NAMALWA (cell line): ENCODE measurements at regions not wholly inside any gene's neighbourhood (a gene's known extent, or its start where the extent isn't known, plus 50 kb on each side); places are given as distances from the start of the nearest gene placed in this dataset.
"Not testable (repeated sequence)": the region's sequence is repeated elsewhere in the genome, so short reads cannot be mapped to it uniquely, and the experiment has no call there.

Experiments
- DNase-seq: peaks from one replicate; pipeline ENCODE4 v3.0.0-alpha.2; 2015; ENCODE audit warnings: low spot score

- no peak for DNase-seq
These were observed 307.2 kb downstream of the HHIPL2 start for GRCh38 chr1:222240536-222241181.

GRCh38 chr1:222239130-222239529 lies 308.8 kb downstream of the HHIPL2 start:
- DNase-seq: no peak

GRCh38 chr1:222234351-222234750 lies 313.6 kb downstream of the HHIPL2 start:
- DNase-seq: no peak

GRCh38 chr1:222233444-222234158 lies 314.3 kb downstream of the HHIPL2 start:
- DNase-seq: no peak

- DNase-seq: no peak
These were observed 315.1 kb downstream of the HHIPL2 start for GRCh38 chr1:222232842-222233241.

- DNase-seq: no peak
These were observed 318.1 kb downstream of the HHIPL2 start for GRCh38 chr1:222229672-222230312.

- no peak for DNase-seq
These were observed 322.6 kb downstream of the HHIPL2 start for GRCh38 chr1:222225316-222225691.

GRCh38 chr1:222224636-222225315 lies 323.1 kb downstream of the HHIPL2 start:
- DNase-seq: no peak

GRCh38 chr1:222224156-222224555 lies 323.7 kb downstream of the HHIPL2 start:
- no peak for DNase-seq

- DNase-seq: no peak
These were observed 324.9 kb downstream of the HHIPL2 start for GRCh38 chr1:222223010-222223409.

GRCh38 chr1:222216255-222216754 lies 331.6 kb downstream of the HHIPL2 start:
- DNase-seq: no peak

GRCh38 chr1:222210776-222211175 lies 337.1 kb downstream of the HHIPL2 start:
- no peak for DNase-seq

GRCh38 chr1:222204475-222204874 lies 343.4 kb downstream of the HHIPL2 start:
- DNase-seq: no peak

- DNase-seq: no peak
These were observed 345.1 kb downstream of the HHIPL2 start for GRCh38 chr1:222202831-222203230.

- DNase-seq: no peak
These were observed 351.2 kb downstream of the HHIPL2 start for GRCh38 chr1:222196736-222197135.

GRCh38 chr1:222196288-222196687 lies 351.6 kb downstream of the HHIPL2 start:
- no peak for DNase-seq

GRCh38 chr1:222195857-222196256 lies 352.0 kb downstream of the HHIPL2 start:
- DNase-seq: no peak

GRCh38 chr1:222189218-222189617 lies 358.7 kb downstream of the HHIPL2 start:
- no peak for DNase-seq

GRCh38 chr1:222187566-222188332 lies 360.2 kb downstream of the HHIPL2 start:
- no peak for DNase-seq

- no peak for DNase-seq
These were observed 365.3 kb downstream of the HHIPL2 start for GRCh38 chr1:222182641-222183040.

GRCh38 chr1:222181191-222181590 lies 366.7 kb downstream of the HHIPL2 start:
- no peak for DNase-seq

GRCh38 chr1:222177496-222177895 lies 370.4 kb downstream of the HHIPL2 start:
- DNase-seq: not testable (repeated sequence)
